GM12874 (cell line): ENCODE measurements at regions not wholly inside any gene's neighbourhood (a gene's known extent, or its start where the extent isn't known, plus 50 kb on each side); places are given as distances from the start of the nearest gene placed in this dataset.

Experiments
- CTCF ChIP-seq: IDR thresholded peaks from 2 replicates; pipeline ENCODE4 v1.5.1; 2011; ENCODE audit warnings: low read depth, mild to moderate bottlenecking, control low read depth, low read length, moderate library complexity; ENCODE audit not compliant: insufficient read depth

- TF ChIP-seq CTCF: no peak
Observed at GRCh38 chr4:126778348-126778747, 854.4 kb upstream of the INTU start.

GRCh38 chr4:126779001-126779400 is 853.8 kb upstream of the INTU start:
- TF ChIP-seq CTCF: no peak

- TF ChIP-seq CTCF: no peak
Observed at GRCh38 chr4:126779436-126780166, 853.2 kb upstream of the INTU start.

GRCh38 chr4:126783191-126783590 is 849.6 kb upstream of the INTU start:
- no peak for TF ChIP-seq CTCF

GRCh38 chr4:126784966-126785580 is 847.7 kb upstream of the INTU start:
- TF ChIP-seq CTCF: no peak

DNA sequence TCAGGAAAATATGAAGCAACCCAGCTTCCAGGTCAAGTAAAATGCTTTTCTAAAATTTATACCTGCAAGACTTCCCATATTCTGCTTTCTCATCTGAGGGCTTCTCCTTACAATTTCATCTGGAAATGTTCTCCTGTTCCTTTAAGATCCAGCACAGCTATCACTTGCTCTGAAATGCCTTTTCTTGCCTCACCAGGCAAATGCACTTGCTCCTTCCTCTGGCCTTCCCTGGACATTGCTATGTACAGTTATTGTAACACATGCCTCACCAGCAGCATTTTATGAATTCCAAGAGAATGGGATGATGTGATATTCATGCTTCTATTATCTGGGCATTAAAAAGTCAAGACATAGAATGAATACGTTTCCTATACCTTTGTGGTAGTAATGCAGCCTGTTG is 842.1 kb upstream of the INTU start:
- TF ChIP-seq CTCF: no peak

DNA sequence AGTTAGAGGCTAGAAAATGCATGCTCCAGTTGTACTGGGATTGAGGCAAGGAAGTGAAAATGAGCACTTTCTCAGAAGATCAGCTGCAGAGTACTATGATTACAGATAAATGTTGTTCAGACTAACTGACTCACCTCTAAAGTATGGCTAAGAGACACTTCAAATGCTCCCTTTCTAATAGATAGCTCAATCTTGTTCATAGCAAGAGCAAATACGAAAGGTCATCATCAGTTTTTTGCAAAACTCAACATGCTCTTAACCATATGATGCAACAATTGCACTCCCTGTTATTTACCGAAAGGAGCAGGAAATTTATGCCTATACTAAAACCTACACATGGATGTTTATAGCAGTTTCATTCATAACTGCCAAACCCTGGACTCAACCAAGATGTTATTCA is 838.4 kb upstream of the INTU start:
- no peak for TF ChIP-seq CTCF
